ENCODE measurements at regions not wholly inside any gene's neighbourhood (a gene's known extent, or its start where the extent isn't known, plus 50 kb on each side); places are given as distances from the start of the nearest gene placed in this dataset.

GRCh38 chr22:46071451-46072109, 78.7 kb upstream of the PPARA start:
- 0% methylated on average over 50 to 109 of the region's 109 CpGs for WGBS, 3 donors
- peak overlapping the region; percentile 100 for H3K27ac ChIP-seq (ENCODE audit: low read depth, low read length)

GRCh38 chr22:46072110-46072881, 78.0 kb upstream of the PPARA start:
- WGBS, 3 donors: 1% methylated on average over 66 to 81 of the region's 81 CpGs
- H3K27ac ChIP-seq (ENCODE audit: low read depth, low read length): peak overlapping the region; percentile 86

GRCh38 chr22:46072981-46073682, 77.2 kb upstream of the PPARA start:
- H3K27ac ChIP-seq (ENCODE audit: low read depth, low read length): peak overlapping the region; percentile 28
- 7 to 22% (median 10%) methylated on average over 16 of the region's 16 CpGs for WGBS, 3 donors

GRCh38 chr22:46073683-46074504, 76.4 kb upstream of the PPARA start:
- H3K27ac ChIP-seq (ENCODE audit: low read depth, low read length): peak overlapping the region; percentile 28
- WGBS, 3 donors: 10 to 31% (median 28%) methylated on average over 28 of the region's 28 CpGs

GRCh38 chr22:46074771-46075551, 75.4 kb upstream of the PPARA start:
- WGBS, 3 donors: 14 to 23% (median 16%) methylated on average over 19 of the region's 19 CpGs
- peak overlapping the region; percentile 41 for H3K27ac ChIP-seq (ENCODE audit: low read depth, low read length)

- peak overlapping the region; percentile 49 for H3K27ac ChIP-seq (ENCODE audit: low read depth, low read length)
- 21 to 40% (median 25%) methylated on average over 15 of the region's 15 CpGs for WGBS, 3 donors
Measured at GRCh38 chr22:46075764-46076531, 74.4 kb upstream of the PPARA start.

- peak overlapping the region; percentile 80 for H3K27ac ChIP-seq (ENCODE audit: low read depth, low read length)
- 15 to 37% (median 23%) methylated on average over 23 of the region's 23 CpGs for WGBS, 3 donors
Measured at GRCh38 chr22:46076651-46077339, 73.5 kb upstream of the PPARA start.

GRCh38 chr22:46077669-46078099, 72.6 kb upstream of the PPARA start:
- H3K27ac ChIP-seq (ENCODE audit: low read depth, low read length): peak overlapping the region; percentile 70
- WGBS, 3 donors: 36 to 43% (median 38%) methylated on average over 12 of the region's 12 CpGs

GRCh38 chr22:46078241-46079092, 71.9 kb upstream of the PPARA start:
- H3K27ac ChIP-seq (ENCODE audit: low read depth, low read length): peak overlapping the region; percentile 76
- 28 to 43% (median 40%) methylated on average over 40 of the region's 40 CpGs for WGBS, 3 donors

- H3K27ac ChIP-seq (ENCODE audit: low read depth, low read length): peak overlapping the region; percentile 76
- 42 to 62% (median 45%) methylated on average over 21 of the region's 21 CpGs for WGBS, 3 donors
Measured at GRCh38 chr22:46079093-46079860, 71.0 kb upstream of the PPARA start.

- H3K27ac ChIP-seq (ENCODE audit: low read depth, low read length): peak overlapping the region; percentile 76
- 31 to 51% (median 36%) methylated on average over 51 to 57 of the region's 57 CpGs for WGBS, 3 donors
Measured at GRCh38 chr22:46079861-46080821, 70.2 kb upstream of the PPARA start.

- 35 to 68% (median 47%) methylated on average over 25 of the region's 25 CpGs for WGBS, 3 donors
- H3K27ac ChIP-seq (ENCODE audit: low read depth, low read length): no peak overlapping the region
Measured at GRCh38 chr22:46081036-46081830, 69.1 kb upstream of the PPARA start.

- WGBS, 3 donors: 35 to 62% (median 45%) methylated on average over 18 of the region's 18 CpGs
Measured at GRCh38 chr22:46081831-46082210, 68.5 kb upstream of the PPARA start.

More at GRCh38 chr22:46081831-46082210, 68.5 kb upstream of the PPARA start:
- H3K27ac ChIP-seq (ENCODE audit: low read depth, low read length): no peak overlapping the region
